ENCODE measurements at regions not wholly inside any gene's neighbourhood (a gene's known extent, or its start where the extent isn't known, plus 50 kb on each side); places are given as distances from the start of the nearest gene placed in this dataset.

- DNase-seq, result no peak
These were observed 56.5 kb downstream of the CT47B1 start for GRCh38 chrX:120819126-120819525.

GRCh38 chrX:120813982-120814381, 61.7 kb downstream of the CT47B1 start:
- no peak for DNase-seq

- no peak for DNase-seq
These were observed 74.2 kb downstream of the CT47B1 start for GRCh38 chrX:120801426-120801825.

GRCh38 chrX:120797188-120797851, 78.3 kb downstream of the CT47B1 start:
- DNase-seq, result no peak

GRCh38 chrX:120795301-120795700, 80.4 kb downstream of the CT47B1 start:
- DNase-seq, result no peak

GRCh38 chrX:120794525-120794975, 81.1 kb downstream of the CT47B1 start:
- no peak for DNase-seq

- no peak for DNase-seq
These were observed 82.6 kb downstream of the CT47B1 start for GRCh38 chrX:120793098-120793497.

- no peak for DNase-seq
These were observed 84.5 kb downstream of the CT47B1 start for GRCh38 chrX:120791013-120791643.

- no peak for DNase-seq
These were observed 85.1 kb downstream of the CT47B1 start for GRCh38 chrX:120790552-120790951.

GRCh38 chrX:120790118-120790517, 85.5 kb downstream of the CT47B1 start:
- peak; percentile 14 to 64 for DNase-seq

- DNase-seq, result no peak
These were observed 94.3 kb downstream of the CT47B1 start for GRCh38 chrX:120781403-120781802.

GRCh38 chrX:120775959-120776358, 99.7 kb downstream of the CT47B1 start:
- DNase-seq, result no peak

GRCh38 chrX:120774606-120775005, 101.1 kb downstream of the CT47B1 start:
- no peak for DNase-seq

- no peak for DNase-seq
These were observed 101.9 kb downstream of the CT47B1 start for GRCh38 chrX:120773801-120774200.

- peak in 1 of 2 donors; percentile 18 for DNase-seq
These were observed 105.9 kb downstream of the CT47B1 start for GRCh38 chrX:120769576-120770341.

- no peak for DNase-seq
These were observed 107.0 kb downstream of the CT47B1 start for GRCh38 chrX:120768681-120769080.

- DNase-seq, result no peak
These were observed 107.4 kb downstream of the CT47B1 start for GRCh38 chrX:120768254-120768653.

GRCh38 chrX:120763269-120763668, 112.4 kb downstream of the CT47B1 start:
- DNase-seq, result no peak

- no peak for DNase-seq
These were observed 113.9 kb downstream of the CT47B1 start for GRCh38 chrX:120761810-120762209.

- no peak for DNase-seq
These were observed 116.0 kb downstream of the CT47B1 start for GRCh38 chrX:120759685-120760084.

- peak; percentile 8 to 47 for DNase-seq
These were observed 120.4 kb downstream of the CT47B1 start for GRCh38 chrX:120755066-120755846.

- DNase-seq, result no peak
These were observed 122.0 kb downstream of the CT47B1 start for GRCh38 chrX:120753413-120754251.
